GM04504 (cell line): ENCODE measurements at regions not wholly inside any gene's neighbourhood (a gene's known extent, or its start where the extent isn't known, plus 50 kb on each side); places are given as distances from the start of the nearest gene placed in this dataset.

Experiments used
- DNase-seq: peaks from one replicate; pipeline ENCODE4 v3.0.0-alpha.2; 2012; ENCODE audit warnings: low read depth

DNA sequence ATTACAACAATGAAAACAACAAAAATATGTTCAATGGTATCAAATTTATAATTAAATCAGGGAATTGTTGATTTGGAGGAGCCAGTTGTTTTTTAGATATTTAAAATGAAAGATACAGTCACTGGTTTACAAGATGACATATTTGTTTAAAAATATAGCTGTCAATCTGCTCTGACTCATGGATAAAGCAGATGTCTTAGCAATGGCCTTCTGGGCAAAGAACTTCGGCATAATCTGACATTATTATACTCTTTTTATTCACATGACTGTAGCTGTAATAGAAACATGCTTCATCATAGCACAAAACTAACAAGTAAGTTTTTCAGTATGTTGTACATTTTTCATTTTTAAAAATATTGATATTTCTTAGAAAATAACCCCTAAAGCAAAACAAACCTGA, 267.4 kb downstream of the CENPW start:
- DNase-seq, result no peak

DNA sequence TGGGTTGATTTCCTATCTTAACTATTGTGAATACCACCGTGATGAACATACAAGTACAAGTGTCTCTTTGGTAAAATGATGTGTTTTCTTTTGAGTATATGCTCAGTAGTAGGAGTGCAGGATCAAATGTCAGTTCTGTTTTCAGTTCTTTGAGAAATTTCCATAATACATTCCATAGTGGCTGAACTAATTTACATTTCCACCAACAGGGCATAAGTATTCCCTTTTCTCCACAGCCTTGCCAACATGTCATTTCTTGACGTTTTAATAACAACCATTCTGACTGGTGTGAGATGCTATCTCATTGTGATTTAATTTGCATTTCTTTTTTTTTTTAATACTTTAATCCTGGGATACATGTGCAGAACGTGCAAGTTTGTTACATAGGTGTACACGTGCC, 268.8 kb downstream of the CENPW start:
- DNase-seq, result no peak

DNA sequence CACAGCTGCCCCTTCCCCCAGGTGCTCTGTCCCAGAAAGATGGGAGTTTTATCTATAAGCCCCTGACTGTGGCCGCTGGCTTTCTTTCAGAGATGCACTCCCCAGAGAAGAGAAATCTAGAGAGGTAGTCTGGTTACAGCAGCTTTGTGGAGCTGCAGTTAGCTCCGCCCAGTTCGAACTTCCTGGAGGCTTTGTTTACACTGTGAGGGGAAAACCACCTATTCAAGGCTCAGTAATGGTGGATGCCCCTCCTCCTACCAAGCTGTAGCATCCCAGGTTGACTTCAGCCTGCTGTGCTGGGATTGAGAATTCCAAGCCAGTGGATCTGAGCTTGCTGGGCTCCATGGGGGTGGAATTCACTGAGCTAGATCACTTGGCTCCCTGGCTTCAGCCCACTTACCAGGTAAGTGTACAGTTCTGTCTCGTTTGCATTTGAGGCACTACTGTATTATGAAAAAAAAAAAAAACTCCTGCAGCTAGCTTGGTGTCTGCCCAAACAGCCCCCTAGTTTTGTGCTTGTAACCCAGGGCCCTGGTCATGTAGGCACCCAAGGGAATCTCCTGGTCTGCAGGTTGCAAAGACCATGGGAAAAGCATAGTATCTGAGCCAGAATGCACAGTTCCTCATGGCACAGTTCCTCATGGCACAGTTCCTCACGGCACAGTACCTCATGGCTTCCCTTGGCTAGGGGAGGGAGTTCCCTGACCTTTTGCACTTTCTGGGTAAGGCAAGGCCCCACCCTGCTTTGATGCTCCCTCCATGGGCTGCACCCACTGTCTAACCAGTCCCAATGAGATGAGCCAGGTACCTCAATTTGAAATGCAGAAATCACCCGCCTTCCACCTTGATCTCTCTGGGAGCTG, 275.0 kb downstream of the CENPW start:
- no peak for DNase-seq

DNA sequence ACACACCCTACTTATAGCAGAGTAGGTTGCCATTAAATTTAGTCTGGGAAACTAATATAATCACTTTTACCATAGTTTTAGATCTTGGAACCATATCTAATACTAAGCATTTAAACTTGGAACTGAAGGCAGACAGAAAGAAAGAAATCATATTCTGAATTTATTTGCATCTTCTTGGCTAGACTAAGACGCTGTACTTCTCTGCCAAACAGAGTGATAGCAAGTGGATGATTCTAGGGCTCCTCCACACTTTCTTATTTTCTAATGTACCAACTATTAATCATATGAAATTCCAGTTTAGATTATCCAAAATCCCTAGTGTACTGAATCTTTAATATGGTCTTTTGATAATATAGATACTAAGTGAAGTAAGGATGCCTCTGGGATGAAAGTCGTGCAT, 277.0 kb downstream of the CENPW start:
- DNase-seq, result no peak

DNA sequence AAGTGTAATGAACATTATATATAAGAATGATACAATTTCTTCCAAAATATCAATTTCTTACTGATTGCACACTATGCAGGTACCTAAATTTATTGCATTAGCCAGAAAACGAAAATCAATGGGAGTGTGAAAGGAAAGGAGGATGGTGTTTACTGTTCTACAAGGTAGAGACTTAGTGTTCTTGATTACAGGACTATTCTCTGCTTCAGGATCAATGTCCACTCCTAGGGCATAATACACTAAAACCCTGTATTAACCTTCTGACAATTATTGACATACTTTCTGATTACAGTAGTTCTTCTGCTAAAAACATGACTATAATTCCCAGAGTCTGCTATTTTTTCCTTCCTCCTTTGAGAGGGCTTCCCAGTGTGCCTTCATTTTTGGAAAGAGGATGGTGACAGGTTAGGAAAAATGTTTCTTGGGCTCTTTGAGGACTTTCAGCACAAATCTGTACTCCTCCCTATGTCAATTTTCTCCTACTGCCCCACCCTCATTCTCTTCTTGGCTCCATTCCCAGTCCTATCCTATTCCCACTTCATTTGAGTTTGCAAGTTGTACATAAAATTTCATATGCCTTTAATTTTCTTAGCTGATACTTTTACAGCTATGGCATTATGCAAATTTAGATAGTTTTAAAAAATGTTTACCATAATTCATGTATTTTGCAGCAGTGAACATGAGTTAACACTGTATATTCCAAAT, 278.9 kb downstream of the CENPW start:
- no peak for DNase-seq

DNA sequence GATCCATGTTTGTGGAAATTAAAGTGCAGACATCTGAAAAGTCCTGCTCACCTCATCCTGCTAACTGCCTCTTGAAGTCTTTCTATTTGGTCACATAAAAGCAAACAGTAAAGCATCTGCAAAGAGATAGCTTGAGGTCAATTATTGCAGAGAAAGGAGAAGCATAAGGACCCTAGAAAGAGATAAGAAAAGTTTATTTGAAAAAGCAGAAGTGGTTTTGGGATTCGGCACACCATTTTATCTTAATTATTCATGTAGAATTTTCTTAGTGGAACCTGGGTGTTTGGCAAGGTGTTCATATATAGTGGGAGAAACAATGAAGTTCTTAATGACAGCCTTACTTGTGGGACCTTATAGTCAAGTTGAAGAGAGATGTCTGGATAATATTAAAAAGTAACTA, 280.8 kb downstream of the CENPW start:
- DNase-seq, result no peak

DNA sequence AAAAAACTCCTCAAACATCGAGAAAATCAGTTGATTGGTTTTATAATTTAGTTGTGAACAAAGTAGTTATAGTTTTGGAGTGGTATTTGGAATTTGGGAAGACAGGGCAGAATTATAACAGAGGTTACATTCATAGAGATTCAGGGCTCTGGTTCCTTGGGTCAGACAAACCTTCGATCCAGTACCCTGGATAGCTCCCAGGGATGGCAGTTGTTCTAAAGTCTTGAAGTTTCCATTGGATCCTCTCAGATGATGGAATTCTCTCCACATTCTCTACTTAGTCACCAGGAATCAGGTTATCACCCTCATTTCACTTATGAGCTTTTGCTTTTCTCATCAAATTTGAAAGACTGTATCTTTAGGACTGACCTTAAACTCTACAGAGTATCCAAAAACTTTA, 285.1 kb downstream of the CENPW start:
- no peak for DNase-seq

DNA sequence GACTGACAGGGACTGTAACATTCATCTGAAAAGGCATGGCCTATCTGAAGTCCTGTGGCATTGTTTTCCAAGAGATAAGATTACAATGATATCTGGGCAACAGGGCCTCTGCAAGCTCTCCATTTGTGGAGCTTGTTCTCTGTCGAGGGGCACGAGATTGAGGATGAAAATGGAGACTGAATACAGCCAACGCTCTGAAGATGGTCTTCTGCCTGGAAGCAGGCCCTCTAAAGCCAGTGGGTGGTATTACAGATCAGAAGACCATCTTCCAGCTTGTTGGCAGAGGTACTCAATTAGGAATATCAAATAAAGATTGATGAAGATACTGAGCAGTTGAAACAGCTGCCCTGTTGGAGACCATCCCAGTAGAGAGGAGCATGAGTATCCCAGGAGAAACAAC, 288.2 kb downstream of the CENPW start:
- DNase-seq, result no peak

DNA sequence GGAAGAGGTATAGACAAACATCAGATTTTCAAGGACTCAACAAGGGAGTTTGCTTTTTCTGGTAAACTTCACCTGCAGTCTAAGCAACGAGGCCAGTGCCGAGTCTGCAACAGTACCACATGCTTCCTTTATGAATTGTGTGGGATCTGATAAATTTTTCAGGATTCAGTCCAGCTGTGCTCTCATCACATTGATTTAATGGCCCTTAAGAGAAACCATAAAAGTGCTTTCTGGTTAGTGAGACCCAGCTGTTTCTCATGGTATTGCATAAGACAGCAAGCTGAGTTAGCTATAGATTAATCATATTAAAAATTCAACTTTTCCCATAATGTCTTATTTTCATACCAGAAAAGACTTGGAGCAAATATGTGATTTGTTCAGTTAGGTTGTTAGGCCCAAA, 291.4 kb downstream of the CENPW start:
- DNase-seq, result peak; percentile 35

DNA sequence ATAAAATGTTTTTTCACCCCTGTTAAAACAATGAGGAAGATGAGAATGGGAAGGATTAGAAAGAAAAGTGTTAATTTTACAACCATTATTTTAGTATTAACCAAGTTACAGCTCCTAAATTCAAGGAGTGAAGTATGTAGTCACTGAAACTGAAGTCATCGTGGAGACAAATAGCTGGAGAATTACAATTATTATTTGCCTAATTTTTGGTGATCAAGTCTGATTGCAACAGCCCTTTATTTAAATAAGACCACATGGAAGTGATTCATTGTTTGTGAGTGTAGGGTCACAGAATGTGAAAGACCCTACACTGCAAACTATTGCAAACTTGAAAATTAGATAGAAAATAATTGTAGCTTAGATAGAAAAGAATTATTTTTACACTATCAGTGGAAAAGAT, 292.4 kb downstream of the CENPW start:
- DNase-seq, result no peak

DNA sequence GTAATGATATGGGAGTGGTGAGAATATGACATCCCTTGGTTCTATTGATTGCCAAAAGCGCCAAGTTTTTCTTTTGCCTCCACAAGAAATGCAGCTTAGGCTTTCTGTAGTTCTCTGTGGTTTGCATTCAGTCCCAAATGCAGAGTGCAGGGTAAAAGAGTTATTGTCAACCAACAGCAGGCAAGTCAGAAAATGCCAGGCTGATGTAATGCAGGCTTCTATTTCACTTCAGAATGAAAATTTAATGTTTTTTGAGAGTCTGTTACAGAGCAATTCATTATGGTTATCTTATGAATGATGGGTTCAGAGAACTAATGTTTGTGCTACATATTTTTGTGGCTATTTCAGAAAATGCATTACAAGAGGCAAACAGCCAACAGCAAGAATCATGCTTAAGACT, 293.5 kb downstream of the CENPW start:
- no peak for DNase-seq

DNA sequence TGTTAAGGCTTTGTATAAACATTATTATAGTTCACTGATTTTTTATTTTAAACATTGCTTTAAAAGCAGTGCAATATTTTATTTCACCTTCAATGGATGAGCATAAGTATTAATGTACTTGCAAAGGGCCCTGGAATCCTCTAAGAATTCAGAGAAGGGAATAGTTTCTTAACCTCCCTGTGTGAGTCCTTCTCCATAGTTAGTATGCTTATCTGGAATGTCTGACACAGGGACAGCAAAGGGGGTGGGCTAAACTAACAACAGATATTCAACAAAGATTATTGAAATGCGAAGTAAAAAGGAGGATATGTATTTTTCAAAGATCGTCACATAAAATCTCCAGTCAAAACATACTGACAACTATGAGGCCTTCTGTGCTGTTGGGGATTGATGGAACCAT, 300.4 kb downstream of the CENPW start:
- no peak for DNase-seq

DNA sequence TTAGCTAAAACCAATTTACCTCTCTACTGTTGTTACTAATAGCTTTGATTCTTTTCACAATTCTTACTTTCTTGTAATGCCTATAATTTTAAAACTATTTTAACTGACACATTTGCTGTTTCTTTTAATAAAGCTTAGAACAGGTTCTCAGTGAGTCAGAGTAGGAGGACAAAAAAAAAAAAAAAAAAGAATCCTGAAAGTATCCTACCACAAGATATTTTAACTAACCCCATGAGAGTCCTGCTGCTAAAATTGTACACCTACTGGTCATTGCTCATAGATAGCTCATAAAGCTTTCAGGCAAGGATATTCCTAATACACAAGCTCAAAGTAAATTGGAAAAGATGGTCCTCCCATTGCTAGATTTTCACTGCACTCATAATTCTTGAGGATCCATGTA, 301.0 kb downstream of the CENPW start:
- no peak for DNase-seq

DNA sequence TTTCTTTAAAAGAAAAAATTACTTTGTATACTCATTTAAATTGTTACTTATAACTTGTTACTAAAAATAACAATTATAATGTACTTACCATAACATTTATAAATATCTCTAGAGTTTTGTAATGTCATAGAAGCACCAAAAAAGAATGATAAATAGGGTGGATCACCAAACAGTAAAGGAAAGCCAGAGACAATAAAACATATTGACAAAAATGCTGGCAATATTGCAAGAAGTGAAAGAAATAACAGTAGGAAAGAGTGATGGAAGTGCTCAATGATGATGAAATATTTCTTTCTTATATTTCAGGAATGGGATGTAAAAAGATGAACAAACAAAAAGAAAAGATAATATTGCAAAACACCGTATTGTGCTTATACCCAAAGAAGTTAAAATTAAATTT, 301.7 kb downstream of the CENPW start:
- DNase-seq, result no peak

DNA sequence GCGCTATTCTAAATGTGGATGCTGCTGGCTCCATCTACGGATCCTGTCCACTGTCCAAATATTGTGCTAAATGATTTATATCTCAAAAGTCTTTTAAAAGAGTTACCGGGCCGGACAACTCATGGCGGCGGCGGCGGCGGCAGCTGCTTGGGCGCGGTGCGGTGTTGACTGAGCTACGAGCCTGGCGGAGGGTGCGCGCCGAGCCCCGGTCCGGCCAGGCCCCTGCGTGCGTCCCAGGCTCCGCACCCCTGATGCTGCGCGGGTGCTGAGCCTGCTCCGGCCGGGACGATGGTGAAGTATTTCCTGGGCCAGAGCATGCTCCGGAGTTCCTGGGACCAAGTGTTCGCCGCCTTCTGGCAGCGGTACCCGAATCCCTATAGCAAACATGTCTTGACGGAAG, 303.4 kb downstream of the CENPW start:
- no peak for DNase-seq

DNA sequence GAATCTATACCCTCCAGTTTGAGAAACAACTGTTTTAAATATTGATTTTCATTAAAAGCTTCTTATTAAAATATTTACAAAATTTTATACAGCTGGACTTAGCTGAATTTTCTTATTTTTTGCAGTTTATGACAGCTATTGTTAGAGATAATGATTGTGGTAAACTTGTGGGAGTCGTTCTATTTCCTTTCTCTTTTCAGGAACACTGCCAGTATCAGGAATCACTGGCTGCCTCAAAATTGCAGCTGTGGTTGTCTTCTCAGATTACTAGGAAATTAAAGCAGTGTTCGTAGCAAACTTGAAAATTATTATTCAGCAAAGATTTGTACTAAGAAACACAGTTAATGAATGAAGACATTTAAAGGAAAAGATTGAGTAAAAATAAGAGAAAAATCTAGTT, 311.0 kb downstream of the CENPW start:
- no peak for DNase-seq

DNA sequence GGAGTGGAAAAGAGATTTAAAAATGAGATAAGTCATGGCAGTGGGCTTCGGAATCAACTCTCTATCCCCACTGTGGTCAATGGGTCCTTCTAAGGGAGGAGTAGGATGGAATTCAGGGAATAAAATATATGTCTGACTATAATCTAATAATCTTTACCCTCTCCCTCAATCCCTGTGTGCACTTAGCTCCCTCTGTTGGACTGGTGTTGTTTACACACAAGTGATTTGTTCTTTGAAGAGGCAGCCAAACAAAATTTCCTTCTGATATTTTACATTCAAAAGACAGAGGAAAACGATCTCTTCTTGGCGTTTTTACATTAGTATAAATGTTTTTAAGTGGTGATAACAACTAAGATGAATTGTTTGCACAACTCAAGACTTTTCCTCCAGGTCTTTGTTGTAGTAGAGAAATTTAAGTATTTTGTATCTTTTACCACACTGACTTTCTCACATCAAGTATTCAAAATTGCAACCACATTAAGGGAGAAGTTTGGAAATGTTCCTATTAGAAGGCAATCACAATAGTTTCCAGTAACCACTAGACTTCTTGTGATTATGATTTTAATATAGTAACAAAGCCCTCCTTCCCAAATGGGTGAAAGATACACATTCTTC, 317.8 kb downstream of the CENPW start:
- no peak for DNase-seq

DNA sequence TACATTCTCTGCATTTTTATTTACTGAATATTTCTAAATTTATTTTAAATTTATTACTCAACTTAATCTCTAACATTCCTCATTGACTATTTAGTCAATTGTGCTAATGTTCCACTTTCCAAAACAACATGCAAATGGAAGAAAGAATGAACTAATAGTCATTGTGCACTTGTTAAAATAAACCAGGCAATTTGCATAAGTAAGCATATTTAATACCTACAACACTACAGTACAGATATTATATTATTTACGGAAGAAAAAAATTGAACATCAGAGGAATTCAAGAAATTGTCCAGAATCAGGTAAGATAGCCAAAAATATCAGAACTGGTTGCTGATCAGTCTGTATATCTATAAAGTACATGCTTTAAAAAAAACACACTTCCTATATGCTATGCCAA, 320.5 kb downstream of the CENPW start:
- DNase-seq, result no peak

DNA sequence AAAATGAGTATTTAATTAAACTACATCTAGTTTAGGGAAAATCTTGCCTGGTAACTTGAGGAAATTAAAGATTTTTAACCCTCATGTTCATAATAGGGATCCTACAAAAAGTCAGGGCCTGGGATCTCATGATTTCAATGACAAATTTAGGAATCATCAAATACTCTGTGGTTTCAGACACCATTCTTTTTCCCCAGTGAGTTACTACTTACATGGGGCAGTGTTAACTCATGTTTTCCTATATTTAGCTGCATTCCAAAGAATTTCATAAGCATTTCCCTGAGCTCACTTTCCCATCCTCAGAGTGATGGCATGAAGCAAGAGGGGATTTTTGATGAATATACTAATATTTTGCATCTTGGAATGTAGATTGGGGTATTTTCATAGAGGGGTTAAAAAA, 321.7 kb downstream of the CENPW start:
- peak; percentile 57 for DNase-seq

DNA sequence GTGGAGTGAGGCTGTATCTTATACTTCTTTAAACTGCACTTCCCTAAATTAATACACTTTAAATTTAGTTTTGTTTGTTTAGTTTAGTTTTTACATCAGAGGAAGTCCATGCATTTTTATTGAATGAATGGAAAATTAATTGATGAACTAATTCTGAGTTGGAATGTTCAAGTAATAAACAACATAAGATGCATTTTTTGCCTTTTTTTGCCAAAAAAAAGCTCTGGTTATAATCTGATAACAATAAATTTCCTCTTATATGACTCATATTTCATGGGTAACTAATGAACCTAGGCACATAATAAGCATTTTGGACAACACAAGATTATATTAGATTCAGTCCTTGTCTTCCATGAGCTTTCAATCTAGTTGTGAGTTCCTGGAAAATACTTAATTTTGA, 323.1 kb downstream of the CENPW start:
- DNase-seq, result no peak

DNA sequence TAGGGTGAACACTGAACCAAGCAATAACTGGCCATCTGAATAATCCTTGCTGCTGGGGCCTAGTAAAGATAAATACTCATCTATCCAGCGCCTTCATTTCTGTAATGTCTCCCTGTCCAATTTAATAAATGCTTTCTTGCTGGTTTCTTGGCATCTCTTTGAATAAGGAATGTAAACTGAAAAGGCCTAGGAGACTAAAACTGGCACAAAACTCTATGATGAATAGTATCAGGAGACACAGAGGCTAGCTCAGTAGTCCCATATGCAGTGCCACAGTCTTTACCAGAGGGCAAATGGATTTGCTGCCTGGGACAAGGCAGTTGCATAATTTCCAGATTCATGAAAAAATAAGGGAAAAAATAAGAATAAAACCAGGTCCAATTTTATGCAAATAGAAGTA, 324.4 kb downstream of the CENPW start:
- DNase-seq, result no peak

DNA sequence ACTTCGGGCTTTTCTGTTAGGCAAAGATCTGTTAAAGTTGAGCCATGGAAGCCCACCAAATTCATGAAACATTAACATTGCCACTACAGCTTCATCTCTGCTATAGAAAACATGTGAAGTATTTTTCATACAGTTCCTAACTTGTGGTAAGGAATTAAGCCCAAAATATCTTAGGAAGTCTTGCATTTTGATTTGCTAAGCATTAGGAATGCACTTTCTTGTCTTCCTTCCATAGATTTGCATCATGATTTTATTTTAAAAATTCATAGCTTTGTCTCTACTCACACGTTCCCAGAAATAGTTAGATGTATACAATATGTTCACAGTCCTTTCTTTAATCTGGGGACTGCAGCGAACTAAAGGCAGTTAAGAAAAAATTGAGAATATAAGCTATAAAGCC, 325.6 kb downstream of the CENPW start:
- DNase-seq, result no peak

DNA sequence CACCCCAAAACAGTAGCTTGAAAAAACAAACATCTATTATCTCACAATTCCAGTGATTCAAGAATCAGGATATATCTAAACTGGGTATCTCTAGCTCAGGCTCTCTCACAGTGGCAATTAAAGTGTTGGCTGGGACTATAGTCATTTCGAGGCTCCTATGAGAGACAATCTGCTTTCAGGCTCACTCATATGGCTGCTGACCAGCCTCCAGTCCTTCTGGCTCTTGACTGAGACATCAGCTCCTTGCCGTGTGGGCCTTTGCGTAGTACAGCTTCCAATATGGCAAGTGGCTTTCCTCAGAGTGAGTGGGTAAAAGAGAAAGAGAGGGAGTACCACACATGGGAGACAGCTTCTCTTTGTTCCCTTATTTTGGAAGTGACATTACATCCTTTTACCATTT, 327.2 kb downstream of the CENPW start:
- no peak for DNase-seq
